ENCODE measurements at regions not wholly inside any gene's neighbourhood (a gene's known extent, or its start where the extent isn't known, plus 50 kb on each side); places are given as distances from the start of the nearest gene placed in this dataset.

DNA sequence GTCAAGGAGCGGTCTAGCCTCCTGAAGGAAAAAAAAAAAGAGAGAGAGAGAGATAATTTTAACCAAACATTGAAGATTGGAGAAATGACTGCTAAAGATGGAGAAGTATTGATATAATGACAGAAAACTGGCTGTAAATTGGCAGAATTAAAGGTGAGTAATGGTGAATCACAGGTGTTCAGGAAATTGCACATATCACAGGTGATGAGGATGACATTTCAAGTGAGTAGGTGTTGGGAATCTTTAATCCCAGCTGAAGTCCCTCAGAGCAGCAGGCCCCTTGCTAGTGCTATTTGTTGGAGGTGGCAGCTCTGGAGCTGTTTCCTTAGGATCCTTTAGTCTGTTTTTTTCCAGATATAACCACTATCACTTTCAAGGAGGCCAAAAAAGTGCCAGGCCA lies 678.4 kb upstream of the VRK2 start:
- no peak overlapping the region for H3K4me3 ChIP-seq (ENCODE audit: low read depth, low read length)
- no peak overlapping the region for H3K9ac ChIP-seq (ENCODE audit: low read depth, low read length)
- no peaks in the 10 kb centered on the region for H3K4me1 ChIP-seq (ENCODE audit: control insufficient read depth, insufficient read depth, low read length)
- no peaks in the 10 kb centered on the region for H3K36me3 ChIP-seq (ENCODE audit: control insufficient read depth, insufficient read depth, low read length)
- H3K27me3 ChIP-seq (ENCODE audit: control insufficient read depth, insufficient read depth, low read length), result no peaks in the 10 kb centered on the region
- no peaks in the 10 kb centered on the region for H3K9me3 ChIP-seq (ENCODE audit: control insufficient read depth, insufficient read depth, low read length)

- Histone ChIP-seq H3K9ac (ENCODE audit: low read depth, low read length) (no peak overlapping the region), H3K36me3 (ENCODE audit: control insufficient read depth, insufficient read depth, low read length) (no peaks in the 10 kb centered on the region), H3K27me3 (ENCODE audit: control insufficient read depth, insufficient read depth, low read length) (no peaks in the 10 kb centered on the region), H3K9me3 (ENCODE audit: control insufficient read depth, insufficient read depth, low read length) (no peaks in the 10 kb centered on the region), H3K4me1 (ENCODE audit: control insufficient read depth, insufficient read depth, low read length) (no peaks in the 10 kb centered on the region), H3K4me3 (ENCODE audit: low read depth, low read length) (no peak overlapping the region)
Measured at GRCh38 chr2:57370882-57371585, 675.6 kb upstream of the VRK2 start.

- H3K4me1 ChIP-seq (ENCODE audit: control insufficient read depth, insufficient read depth, low read length), result no peaks in the 10 kb centered on the region
- H3K4me3 ChIP-seq (ENCODE audit: low read depth, low read length), result no peak overlapping the region
- no peaks in the 10 kb centered on the region for H3K9me3 ChIP-seq (ENCODE audit: control insufficient read depth, insufficient read depth, low read length)
- no peaks in the 10 kb centered on the region for H3K36me3 ChIP-seq (ENCODE audit: control insufficient read depth, insufficient read depth, low read length)
- no peak overlapping the region for H3K9ac ChIP-seq (ENCODE audit: low read depth, low read length)
- no peaks in the 10 kb centered on the region for H3K27me3 ChIP-seq (ENCODE audit: control insufficient read depth, insufficient read depth, low read length)
Measured at GRCh38 chr2:57372237-57372984, 674.2 kb upstream of the VRK2 start.

- H3K4me3 ChIP-seq (ENCODE audit: low read depth, low read length), result no peak overlapping the region
Measured at GRCh38 chr2:57373530-57373929, 673.1 kb upstream of the VRK2 start.

DNA sequence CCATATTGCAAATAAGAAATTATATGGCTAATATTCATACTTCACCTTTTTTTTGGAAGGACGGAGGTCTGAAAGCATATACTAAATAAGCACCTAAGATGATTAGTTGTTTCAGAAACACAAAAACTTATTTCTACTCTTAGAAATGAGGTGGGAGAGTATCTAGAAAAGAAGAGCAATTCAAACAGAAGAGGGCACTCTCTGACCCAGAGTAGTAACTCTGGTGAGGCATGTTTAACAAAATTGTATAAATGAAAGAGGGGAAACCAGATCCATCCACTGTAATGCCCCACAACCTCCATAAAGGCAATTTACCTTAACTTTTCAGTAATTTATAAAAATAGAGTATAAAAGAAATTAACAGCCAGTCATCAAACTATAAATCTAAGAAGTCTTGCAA lies 669.6 kb upstream of the VRK2 start:
- no peaks in the 10 kb centered on the region for H3K36me3 ChIP-seq (ENCODE audit: control insufficient read depth, insufficient read depth, low read length)

More at GRCh38 chr2:57373530-57373929, 673.1 kb upstream of the VRK2 start:
- H3K27me3 ChIP-seq (ENCODE audit: control insufficient read depth, insufficient read depth, low read length), result no peaks in the 10 kb centered on the region
- H3K9ac ChIP-seq (ENCODE audit: low read depth, low read length), result no peak overlapping the region
- no peaks in the 10 kb centered on the region for H3K9me3 ChIP-seq (ENCODE audit: control insufficient read depth, insufficient read depth, low read length)
- H3K36me3 ChIP-seq (ENCODE audit: control insufficient read depth, insufficient read depth, low read length), result no peaks in the 10 kb centered on the region
- H3K4me1 ChIP-seq (ENCODE audit: control insufficient read depth, insufficient read depth, low read length), result no peaks in the 10 kb centered on the region

GRCh38 chr2:57386305-57386704 lies 660.3 kb upstream of the VRK2 start:
- no peaks in the 10 kb centered on the region for H3K36me3 ChIP-seq (ENCODE audit: control insufficient read depth, insufficient read depth, low read length)
- no peak overlapping the region for H3K4me3 ChIP-seq (ENCODE audit: low read depth, low read length)
- no peaks in the 10 kb centered on the region for H3K9me3 ChIP-seq (ENCODE audit: control insufficient read depth, insufficient read depth, low read length)
- H3K9ac ChIP-seq (ENCODE audit: low read depth, low read length), result no peak overlapping the region
- no peaks in the 10 kb centered on the region for H3K27me3 ChIP-seq (ENCODE audit: control insufficient read depth, insufficient read depth, low read length)
- no peaks in the 10 kb centered on the region for H3K4me1 ChIP-seq (ENCODE audit: control insufficient read depth, insufficient read depth, low read length)

More for the DNA sequence above, 669.6 kb upstream of the VRK2 start:
- no peaks in the 10 kb centered on the region for H3K27me3 ChIP-seq (ENCODE audit: control insufficient read depth, insufficient read depth, low read length)
- no peak overlapping the region for H3K9ac ChIP-seq (ENCODE audit: low read depth, low read length)
- H3K4me3 ChIP-seq (ENCODE audit: low read depth, low read length), result no peak overlapping the region
- H3K4me1 ChIP-seq (ENCODE audit: control insufficient read depth, insufficient read depth, low read length), result no peaks in the 10 kb centered on the region
- no peaks in the 10 kb centered on the region for H3K9me3 ChIP-seq (ENCODE audit: control insufficient read depth, insufficient read depth, low read length)

GRCh38 chr2:57396355-57397098 lies 650.1 kb upstream of the VRK2 start:
- Histone ChIP-seq H3K27me3 (ENCODE audit: control insufficient read depth, insufficient read depth, low read length) (no peaks in the 10 kb centered on the region), H3K36me3 (ENCODE audit: control insufficient read depth, insufficient read depth, low read length) (peaks cover 2% of the 10 kb centered on the region), H3K9ac (ENCODE audit: low read depth, low read length) (no peak overlapping the region), H3K4me1 (ENCODE audit: control insufficient read depth, insufficient read depth, low read length) (no peaks in the 10 kb centered on the region), H3K4me3 (ENCODE audit: low read depth, low read length) (no peak overlapping the region), H3K9me3 (ENCODE audit: control insufficient read depth, insufficient read depth, low read length) (no peaks in the 10 kb centered on the region)

DNA sequence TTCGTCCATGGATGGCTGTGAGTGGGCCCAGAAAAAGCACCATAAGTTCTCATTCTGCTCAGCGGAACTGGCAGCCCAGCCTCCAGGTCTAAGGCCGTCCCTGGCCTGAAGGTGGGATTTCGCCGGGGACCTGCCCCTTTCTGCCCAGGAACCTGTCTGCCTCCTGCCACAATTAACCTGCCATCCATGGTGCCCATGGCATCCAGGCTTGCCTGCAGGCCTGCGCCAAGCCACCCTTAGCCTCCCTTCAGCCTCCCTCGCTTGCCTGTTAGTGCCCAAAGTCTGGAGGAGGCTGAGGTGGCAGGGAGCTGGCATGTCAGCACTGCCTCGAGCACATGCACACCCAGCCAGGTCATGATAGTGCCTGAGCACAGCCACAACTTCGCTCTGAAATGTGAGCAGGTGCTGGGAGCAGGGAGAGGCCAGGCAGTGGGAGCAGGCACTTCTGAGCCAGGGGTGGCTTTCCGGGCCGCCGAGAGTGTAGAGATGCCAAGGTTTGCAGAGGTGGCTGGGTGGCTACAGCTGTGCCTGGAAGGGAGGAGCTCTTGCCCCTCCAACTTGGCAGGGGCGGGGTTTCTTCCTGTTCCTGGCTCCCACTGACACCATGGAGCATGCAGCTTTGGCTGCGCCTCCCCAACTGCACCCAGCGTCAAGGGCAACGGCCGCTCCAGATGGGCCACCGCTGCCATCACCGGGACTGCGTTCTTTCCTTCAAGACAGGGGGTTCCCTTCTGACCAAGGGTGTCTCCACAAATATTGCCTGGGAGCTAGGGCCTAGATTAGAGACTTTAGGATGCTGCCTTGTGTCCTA lies 648.9 kb upstream of the VRK2 start:
- Histone ChIP-seq H3K27me3 (ENCODE audit: control insufficient read depth, insufficient read depth, low read length) (no peaks in the 10 kb centered on the region), H3K36me3 (ENCODE audit: control insufficient read depth, insufficient read depth, low read length) (peaks cover 2% of the 10 kb centered on the region), H3K4me1 (ENCODE audit: control insufficient read depth, insufficient read depth, low read length) (no peaks in the 10 kb centered on the region), H3K9me3 (ENCODE audit: control insufficient read depth, insufficient read depth, low read length) (no peaks in the 10 kb centered on the region), H3K4me3 (ENCODE audit: low read depth, low read length) (no peak overlapping the region), H3K9ac (ENCODE audit: low read depth, low read length) (no peak overlapping the region)

GRCh38 chr2:57399057-57399456 lies 647.5 kb upstream of the VRK2 start:
- Histone ChIP-seq H3K9me3 (ENCODE audit: control insufficient read depth, insufficient read depth, low read length) (no peaks in the 10 kb centered on the region), H3K27me3 (ENCODE audit: control insufficient read depth, insufficient read depth, low read length) (no peaks in the 10 kb centered on the region), H3K4me1 (ENCODE audit: control insufficient read depth, insufficient read depth, low read length) (no peaks in the 10 kb centered on the region), H3K9ac (ENCODE audit: low read depth, low read length) (no peak overlapping the region), H3K36me3 (ENCODE audit: control insufficient read depth, insufficient read depth, low read length) (peaks cover 2% of the 10 kb centered on the region), H3K4me3 (ENCODE audit: low read depth, low read length) (no peak overlapping the region)

DNA sequence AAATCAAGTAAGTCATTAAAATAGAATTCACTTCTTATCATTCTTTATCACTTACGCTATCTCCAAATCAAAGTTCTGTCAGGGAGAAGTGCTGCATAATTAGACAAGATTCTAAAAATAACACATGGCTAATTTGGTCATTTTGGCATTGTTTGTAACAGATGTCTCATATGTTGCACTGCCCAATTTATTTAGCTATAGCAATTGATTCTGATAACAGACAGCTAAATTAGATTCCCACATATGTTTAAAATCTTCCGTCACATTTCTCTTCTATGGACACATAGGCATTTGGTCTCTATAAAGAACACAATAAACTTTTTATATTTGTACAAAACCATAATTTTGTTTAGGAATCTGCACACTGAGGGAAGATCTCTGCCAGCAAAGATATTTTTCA lies 644.5 kb upstream of the VRK2 start:
- no peak overlapping the region for H3K9ac ChIP-seq (ENCODE audit: low read depth, low read length)
- H3K4me1 ChIP-seq (ENCODE audit: control insufficient read depth, insufficient read depth, low read length), result no peaks in the 10 kb centered on the region
- H3K36me3 ChIP-seq (ENCODE audit: control insufficient read depth, insufficient read depth, low read length), result peaks cover 2% of the 10 kb centered on the region
- no peaks in the 10 kb centered on the region for H3K27me3 ChIP-seq (ENCODE audit: control insufficient read depth, insufficient read depth, low read length)
- no peak overlapping the region for H3K4me3 ChIP-seq (ENCODE audit: low read depth, low read length)
- H3K9me3 ChIP-seq (ENCODE audit: control insufficient read depth, insufficient read depth, low read length), result no peaks in the 10 kb centered on the region

GRCh38 chr2:57402755-57403154 lies 643.9 kb upstream of the VRK2 start:
- no peak overlapping the region for H3K4me3 ChIP-seq (ENCODE audit: low read depth, low read length)
- H3K4me1 ChIP-seq (ENCODE audit: control insufficient read depth, insufficient read depth, low read length), result no peaks in the 10 kb centered on the region
- H3K9ac ChIP-seq (ENCODE audit: low read depth, low read length), result no peak overlapping the region
- H3K36me3 ChIP-seq (ENCODE audit: control insufficient read depth, insufficient read depth, low read length), result peaks cover under 1% of the 10 kb centered on the region
- H3K9me3 ChIP-seq (ENCODE audit: control insufficient read depth, insufficient read depth, low read length), result no peaks in the 10 kb centered on the region
- H3K27me3 ChIP-seq (ENCODE audit: control insufficient read depth, insufficient read depth, low read length), result no peaks in the 10 kb centered on the region
